ENCODE measurements at regions not wholly inside any gene's neighbourhood (a gene's known extent, or its start where the extent isn't known, plus 50 kb on each side); places are given as distances from the start of the nearest gene placed in this dataset.

DNA sequence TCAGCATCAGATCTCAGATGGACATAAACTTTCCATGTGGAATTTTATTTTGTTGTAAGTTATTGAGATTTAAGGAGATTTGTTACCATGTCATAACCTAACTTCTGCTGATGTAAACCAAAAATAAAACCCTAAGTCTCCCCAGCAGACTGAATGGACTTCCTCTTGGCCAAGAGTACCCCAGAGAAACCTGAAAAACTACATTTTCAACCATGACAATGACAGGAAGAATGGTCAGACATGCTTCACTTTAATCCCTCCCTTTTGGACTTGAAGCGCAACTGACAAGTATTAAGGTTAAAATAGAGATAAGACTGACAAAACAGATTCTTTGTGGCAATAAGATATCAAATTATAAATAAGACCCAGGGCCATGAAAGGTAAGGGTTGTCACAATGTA, 579.7 kb upstream of the RAG2 start:
- ChIA-PET CTCF (interaction anchor here (0.6 kb wide), 1 partner anchor 232 kb away, joined by 3 read pairs; no protein-coding TSS in a partner anchor), POLR2A (no interaction called here)
- intact Hi-C loops (cut with micrococcal nuclease; ENCODE audit: unreplicated experiment) (no loop called here), in situ Hi-C loops (cut with HindIII; ENCODE audit: low pct_unique_long_range_greater_than_20kb, low sequenced_read_pairs) (no loop called here)
- ATAC-seq: no peak
- no peaks in the 10 kb centered on the region for H3K9me3 ChIP-seq (ENCODE audit: control insufficient read depth, insufficient read depth, low read depth, low read length)
- no peaks in the 10 kb centered on the region for H3K4me1 ChIP-seq (ENCODE audit: control insufficient read depth, insufficient read depth, low read length)
- TF ChIP-seq TCF7L2 (IDR thresholded peaks at IDR 0.05; ENCODE audit: low read depth, low read length): no peak
- TF ChIP-seq REST (IDR thresholded peaks at IDR 0.05; ENCODE audit: insufficient read depth in 1 of 2, low read depth in 2 of 2, low read length in 1 of 2): no peak
- TF ChIP-seq, protein P1, sequence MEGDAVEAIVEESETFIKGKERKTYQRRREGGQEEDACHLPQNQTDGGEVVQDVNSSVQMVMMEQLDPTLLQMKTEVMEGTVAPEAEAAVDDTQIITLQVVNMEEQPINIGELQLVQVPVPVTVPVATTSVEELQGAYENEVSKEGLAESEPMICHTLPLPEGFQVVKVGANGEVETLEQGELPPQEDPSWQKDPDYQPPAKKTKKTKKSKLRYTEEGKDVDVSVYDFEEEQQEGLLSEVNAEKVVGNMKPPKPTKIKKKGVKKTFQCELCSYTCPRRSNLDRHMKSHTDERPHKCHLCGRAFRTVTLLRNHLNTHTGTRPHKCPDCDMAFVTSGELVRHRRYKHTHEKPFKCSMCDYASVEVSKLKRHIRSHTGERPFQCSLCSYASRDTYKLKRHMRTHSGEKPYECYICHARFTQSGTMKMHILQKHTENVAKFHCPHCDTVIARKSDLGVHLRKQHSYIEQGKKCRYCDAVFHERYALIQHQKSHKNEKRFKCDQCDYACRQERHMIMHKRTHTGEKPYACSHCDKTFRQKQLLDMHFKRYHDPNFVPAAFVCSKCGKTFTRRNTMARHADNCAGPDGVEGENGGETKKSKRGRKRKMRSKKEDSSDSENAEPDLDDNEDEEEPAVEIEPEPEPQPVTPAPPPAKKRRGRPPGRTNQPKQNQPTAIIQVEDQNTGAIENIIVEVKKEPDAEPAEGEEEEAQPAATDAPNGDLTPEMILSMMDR (IDR thresholded peaks at IDR 0.05): no peak
- no peak for TF ChIP-seq POLR2AphosphoS5 (IDR thresholded peaks at IDR 0.05; ENCODE audit: low read depth, low read length)
- TF ChIP-seq SIN3A (IDR thresholded peaks at IDR 0.05; ENCODE audit: borderline replicate concordance, insufficient read depth, low read depth, low read length): no peak
- no peaks in the 10 kb centered on the region for H3K36me3 ChIP-seq (ENCODE audit: control insufficient read depth, insufficient read depth, low read length)
- no peak overlapping the region for H3K27ac ChIP-seq (ENCODE audit: low read length)
- H3K27me3 ChIP-seq (ENCODE audit: control insufficient read depth, insufficient read depth, low read length): no peaks in the 10 kb centered on the region
- H3K4me3 ChIP-seq (ENCODE audit: low read depth in 2 of 2, low read length in 2 of 2): no peak overlapping the region
- BruUV-seq (replicated peaks): no TSS peak
- no peak for DNase-seq (ENCODE audit: low read depth, low spot score)

GRCh38 chr11:37171451-37171850, 573.4 kb upstream of the RAG2 start:
- DNase-seq (ENCODE audit: low read depth, low spot score) (no peak), ATAC-seq (no peak)
- no TSS peak for BruUV-seq (replicated peaks)
- no peak for TF ChIP-seq TCF7L2 (IDR thresholded peaks at IDR 0.05; ENCODE audit: low read depth, low read length)
- TF ChIP-seq, protein P1 (IDR thresholded peaks at IDR 0.05): no peak
- TF ChIP-seq REST (IDR thresholded peaks at IDR 0.05; ENCODE audit: insufficient read depth in 1 of 2, low read depth in 2 of 2, low read length in 1 of 2): no peak
- TF ChIP-seq SIN3A (IDR thresholded peaks at IDR 0.05; ENCODE audit: borderline replicate concordance, insufficient read depth, low read depth, low read length): no peak
- no peak for TF ChIP-seq POLR2AphosphoS5 (IDR thresholded peaks at IDR 0.05; ENCODE audit: low read depth, low read length)
- no peak overlapping the region for H3K27ac ChIP-seq (ENCODE audit: low read length)
- ChIA-PET POLR2A (no interaction called here), CTCF (no interaction called here)
- H3K27me3 ChIP-seq (ENCODE audit: control insufficient read depth, insufficient read depth, low read length): no peaks in the 10 kb centered on the region
- no peaks in the 10 kb centered on the region for H3K9me3 ChIP-seq (ENCODE audit: control insufficient read depth, insufficient read depth, low read depth, low read length)
- H3K4me3 ChIP-seq (ENCODE audit: low read depth in 2 of 2, low read length in 2 of 2): no peak overlapping the region
- in situ Hi-C loops (cut with HindIII; ENCODE audit: low pct_unique_long_range_greater_than_20kb, low sequenced_read_pairs): no loop called here
- no peaks in the 10 kb centered on the region for H3K36me3 ChIP-seq (ENCODE audit: control insufficient read depth, insufficient read depth, low read length)
- no peaks in the 10 kb centered on the region for H3K4me1 ChIP-seq (ENCODE audit: control insufficient read depth, insufficient read depth, low read length)
- intact Hi-C loops (cut with micrococcal nuclease; ENCODE audit: unreplicated experiment): no loop called here

Measured in Panc1 (cell line).